B cell (primary cell): ENCODE measurements at regions not wholly inside any gene's neighbourhood (a gene's known extent, or its start where the extent isn't known, plus 50 kb on each side); places are given as distances from the start of the nearest gene placed in this dataset.

Experiments used
- ATAC-seq: fragments of 200-7000 bp; cut with Tn5 transposase; one replicate; pipeline ENCODE4 v1.10.0; 2021; ENCODE audit warnings: low read depth, mild to moderate bottlenecking, moderate number of reproducible peaks, moderate library complexity
- CTCF ChIA-PET: fragments of 350-600 bp; sonication (Branson Sonifier 250); formaldehyde crosslinking; loops from one replicate; lab custom pipeline; 2021; ENCODE audit warnings: antibody characterized with exemption, inconsistent platforms; lab: Charles Lee
- POLR2A ChIA-PET: fragments of 350-600 bp; sonication (Branson Sonifier 250); formaldehyde crosslinking; loops from one replicate; lab custom pipeline; 2021; ENCODE audit warnings: antibody characterized with exemption; lab: Charles Lee
- DNase-seq: peaks from one replicate; pipeline ENCODE4 v3.0.0; 2013
- H2AFZ ChIP-seq: 2 replicates; pipeline ENCODE4 v1.6.1; 2012; ENCODE audit warnings: mild to moderate bottlenecking, low read depth, low read length; ENCODE audit not compliant: insufficient read depth, poor library complexity, severe bottlenecking
- H3K27ac ChIP-seq, 2 donors: 1 replicate in 1 of 2; 2 replicates in 1 of 2; pipeline ENCODE4 v1.5.1; 2012 to 2013; ENCODE audit warnings: low read length in 2 of 2, mild to moderate bottlenecking in 2 of 2, moderate library complexity in 1 of 2
- H3K27me3 ChIP-seq, 4 experiments: fragments of 200-600 bp in 1 of 4; sonication (generic) in 1 of 4; replicated peaks in 1 of 4; 1 replicate in 2 of 4; 2 replicates in 2 of 4; pipeline versions ENCODE4 v1.6.1 to v1.7.0; 2013 to 2016; ENCODE audit warnings: low read length in 3 of 4, mild to moderate bottlenecking in 2 of 4, mixed read lengths in 1 of 4, moderate library complexity in 1 of 4; ENCODE audit not compliant: insufficient read depth in 4 of 4, control insufficient read depth in 3 of 4; ENCODE audit errors: control extremely low read depth in 1 of 4
- H3K36me3 ChIP-seq, 2 experiments: replicated peaks in 1 of 2; 1 replicate in 1 of 2; 2 replicates in 1 of 2; pipeline versions ENCODE4 v1.6.1 to v1.7.1; 2013; ENCODE audit warnings: low read length in 1 of 2; ENCODE audit not compliant: insufficient read depth in 2 of 2, control insufficient read depth in 1 of 2; ENCODE audit errors: control extremely low read depth in 1 of 2, extremely low read depth in 1 of 2
- H3K4me1 ChIP-seq, 2 donors: fragments of 200-600 bp in 1 of 2; sonication (generic) in 1 of 2; 1 replicate in 1 of 2; 2 replicates in 1 of 2; pipeline versions ENCODE4 v1.5.1 to v1.6.1; 2013 to 2017; ENCODE audit warnings: low read length in 2 of 2; ENCODE audit not compliant: control insufficient read depth in 2 of 2, insufficient read depth in 2 of 2
- H3K4me2 ChIP-seq: replicated peaks from 2 replicates; pipeline ENCODE3; 2012; ENCODE audit warnings: mild to moderate bottlenecking, low read depth, low read length; ENCODE audit not compliant: poor library complexity, severe bottlenecking
- H3K4me3 ChIP-seq, 5 experiments: fragments of 200-600 bp in 1 of 5; sonication (generic) in 1 of 5; 1 replicate in 3 of 5; 2 replicates in 2 of 5; pipeline versions ENCODE4 v1.5.1 to v1.7.0; 2011 to 2016; ENCODE audit warnings: low read length in 4 of 5, mild to moderate bottlenecking in 4 of 5, low read depth in 2 of 5, control low read depth in 1 of 5, moderate library complexity in 1 of 5; ENCODE audit not compliant: insufficient read depth in 1 of 5; ENCODE audit errors: control extremely low read depth in 1 of 5, extremely low read depth in 1 of 5
- H3K79me2 ChIP-seq: fragments of 200-600 bp; sonication (generic); one replicate; pipeline ENCODE4 v1.6.0; 2016; ENCODE audit warnings: low read length; ENCODE audit not compliant: control insufficient read depth, insufficient read depth
- H3K9ac ChIP-seq: fragments of 200-600 bp; sonication (generic); 2 replicates; pipeline ENCODE4 v1.6.1; 2017; ENCODE audit warnings: mild to moderate bottlenecking, low read length, moderate library complexity
- H3K9me3 ChIP-seq, 3 donors: one replicate each; pipeline versions ENCODE4 v1.6.1 to v1.7.1; 2013; ENCODE audit warnings: low read length in 2 of 3; ENCODE audit not compliant: control insufficient read depth in 2 of 3, insufficient read depth in 1 of 3; ENCODE audit errors: control extremely low read depth in 1 of 3
- H4K20me1 ChIP-seq: 2 replicates; pipeline ENCODE4 v1.6.0; 2012; ENCODE audit warnings: mild to moderate bottlenecking, low read length; ENCODE audit not compliant: insufficient read depth, control insufficient read depth, poor library complexity, severe bottlenecking
- H3K27ac Mint-ChIP-seq: one replicate; pipeline ENCODE4 v1.8.0; 2021; ENCODE audit warnings: mixed read lengths
- H3K27me3 Mint-ChIP-seq: one replicate; pipeline ENCODE4 v1.8.0; 2021; ENCODE audit warnings: mixed read lengths
- H3K4me1 Mint-ChIP-seq: one replicate; pipeline ENCODE4 v1.8.0; 2021; ENCODE audit warnings: mixed read lengths
- H3K4me3 Mint-ChIP-seq: one replicate; pipeline ENCODE4 v1.8.0; 2021; ENCODE audit warnings: mixed read lengths
- H3K9me3 Mint-ChIP-seq: one replicate; pipeline ENCODE4 v1.8.0; 2022; ENCODE audit warnings: mixed read lengths; ENCODE audit not compliant: insufficient read depth
- CTCF ChIP-seq: fragments of 200-600 bp; IDR thresholded peaks from one replicate; pipeline ENCODE4 v1.8.0; 2022; ENCODE audit warnings: antibody characterized with exemption, mild to moderate bottlenecking
- EZH2 ChIP-seq: IDR thresholded peaks from 2 replicates; pipeline ENCODE4 v1.6.1; 2012; ENCODE audit warnings: borderline replicate concordance, low read depth, mild to moderate bottlenecking, moderate library complexity, low read length; ENCODE audit not compliant: insufficient read depth, poor library complexity, severe bottlenecking
- WGBS: methylation state at CpG from one replicate; pipeline ENCODE4 v1.1.5; 2013; ENCODE audit warnings: missing lambda C conversion rate; ENCODE audit not compliant: insufficient coverage; 5-methylcytosine and 5-hydroxymethylcytosine counted together
- intact Hi-C: fragments of 100-400 bp; cut with micrococcal nuclease; formaldehyde crosslinking; loops from one replicate; pipeline ENCODE4 v1.10.0; 2022

GRCh38 chr7:132678656-132679055, 102.4 kb upstream of the PLXNA4 start:
- DNase-seq (no peak), ATAC-seq (no peak)
- Mint-ChIP-seq H3K4me1 (no peaks in the 10 kb centered on the region), H3K9me3 (no peaks in the 10 kb centered on the region), H3K27me3 (peaks cover 7% of the 10 kb centered on the region), H3K4me3 (no peak overlapping the region), H3K27ac (no peak overlapping the region)
- Histone ChIP-seq H3K9ac (no peak overlapping the region), H3K27ac (no peak overlapping the region), H3K79me2 (no peaks in the 10 kb centered on the region), H3K27me3 (no peaks in the 10 kb centered on the region), H3K4me2 (no peak overlapping the region), H3K36me3 (no peaks in the 10 kb centered on the region), H3K4me1 (no peaks in the 10 kb centered on the region), H3K4me3 (no peak overlapping the region), H2AFZ (no peak overlapping the region), H3K9me3 (no peaks in the 10 kb centered on the region), H4K20me1 (no peaks in the 10 kb centered on the region)
- intact Hi-C loops, result no loop called here
- ChIA-PET CTCF (no interaction called here), POLR2A (no interaction called here)
- WGBS, result 25% methylated on average over 1 of the region's 2 CpGs
- no peak for TF ChIP-seq EZH2
- no peak for TF ChIP-seq CTCF

- no peak for DNase-seq
Observed at GRCh38 chr7:132677918-132678317, 101.6 kb upstream of the PLXNA4 start.

More at GRCh38 chr7:132677918-132678317, 101.6 kb upstream of the PLXNA4 start:
- H4K20me1 ChIP-seq, result no peaks in the 10 kb centered on the region
- WGBS, result 85% methylated on average over 3 of the region's 5 CpGs
- no peak overlapping the region for H3K4me3 Mint-ChIP-seq
- no peak for ATAC-seq
- no peak overlapping the region for H3K27ac ChIP-seq
- no peaks in the 10 kb centered on the region for H3K27me3 ChIP-seq
- TF ChIP-seq EZH2 (no peak), CTCF (no peak)
- H3K9me3 ChIP-seq, result no peaks in the 10 kb centered on the region
- H3K4me2 ChIP-seq, result no peak overlapping the region
- H2AFZ ChIP-seq, result no peak overlapping the region
- H3K4me1 ChIP-seq, result no peaks in the 10 kb centered on the region
- CTCF ChIA-PET, result no interaction called here
- no peaks in the 10 kb centered on the region for H3K9me3 Mint-ChIP-seq
- no peaks in the 10 kb centered on the region for H3K36me3 ChIP-seq
- H3K27me3 Mint-ChIP-seq, result peaks cover 5% of the 10 kb centered on the region
- intact Hi-C loops, result no loop called here
- no peak overlapping the region for H3K9ac ChIP-seq
- no peaks in the 10 kb centered on the region for H3K79me2 ChIP-seq
- H3K4me3 ChIP-seq, result no peak overlapping the region
- H3K4me1 Mint-ChIP-seq, result no peaks in the 10 kb centered on the region
- POLR2A ChIA-PET, result no interaction called here
- H3K27ac Mint-ChIP-seq, result no peak overlapping the region
